Activated T-helper 2 cell treated with anti-CD3 and anti-CD28 coated beads, Interferon-gamma antibody, Interleukin-2, Interleukin-4, amounts not matched to agents 10 μg/mL and 5 μg/mL and 100 μg/mL, durations not matched to agents 14 hours and 24 hours and 36 hours (primary cell): ENCODE measurements at regions not wholly inside any gene's neighbourhood (a gene's known extent, or its start where the extent isn't known, plus 50 kb on each side); places are given as distances from the start of the nearest gene placed in this dataset.

ENCODE experiments used
- DNase-seq: peaks from one replicate; pipeline ENCODE4 v3.0.0; 2021; ENCODE audit warnings: low spot score
- H3K27ac Mint-ChIP-seq: one replicate; pipeline ENCODE4 v1.8.0; 2021; ENCODE audit warnings: mixed read lengths
- H3K27me3 Mint-ChIP-seq: one replicate; pipeline ENCODE4 v1.8.0; 2021; ENCODE audit warnings: low read depth, mixed read lengths
- H3K36me3 Mint-ChIP-seq: one replicate; pipeline ENCODE4 v1.8.0; 2021; ENCODE audit warnings: low read depth, mixed read lengths
- H3K4me1 Mint-ChIP-seq: one replicate; pipeline ENCODE4 v1.8.0; 2021; ENCODE audit warnings: low read depth, mixed read lengths
- H3K4me3 Mint-ChIP-seq: one replicate; pipeline ENCODE4 v1.8.0; 2021; ENCODE audit warnings: low read depth, mild to moderate bottlenecking, moderate library complexity, mixed read lengths
- H3K9me3 Mint-ChIP-seq: one replicate; pipeline ENCODE4 v1.8.0; 2021; ENCODE audit warnings: mixed read lengths
- intact Hi-C: fragments of 100-400 bp; cut with micrococcal nuclease; formaldehyde crosslinking; loops from one replicate; pipeline ENCODE4 v1.15.1; 2023

GRCh38 chr15:59887211-59887610 lies 116.9 kb upstream of the FOXB1 start:
- DNase-seq: no peak
- Mint-ChIP-seq H3K27ac (no peak overlapping the region), H3K27me3 (peaks cover 13% of the 10 kb centered on the region), H3K4me3 (no peak overlapping the region), H3K9me3 (no peaks in the 10 kb centered on the region), H3K36me3 (no peaks in the 10 kb centered on the region), H3K4me1 (no peaks in the 10 kb centered on the region)
- intact Hi-C loops: no loop called here

- intact Hi-C loops: no loop called here
- Mint-ChIP-seq H3K4me3 (no peak overlapping the region), H3K27ac (no peak overlapping the region), H3K4me1 (no peaks in the 10 kb centered on the region), H3K27me3 (peaks cover 12% of the 10 kb centered on the region), H3K9me3 (no peaks in the 10 kb centered on the region), H3K36me3 (no peaks in the 10 kb centered on the region)
- no peak for DNase-seq
These were observed 117.7 kb upstream of the FOXB1 start for GRCh38 chr15:59886441-59886840.

GRCh38 chr15:59885832-59886231 lies 118.3 kb upstream of the FOXB1 start:
- intact Hi-C loops: no loop called here
- DNase-seq: no peak
- Mint-ChIP-seq H3K4me3 (no peak overlapping the region), H3K9me3 (no peaks in the 10 kb centered on the region), H3K27ac (no peak overlapping the region), H3K27me3 (peaks cover 12% of the 10 kb centered on the region), H3K36me3 (no peaks in the 10 kb centered on the region), H3K4me1 (no peaks in the 10 kb centered on the region)

GRCh38 chr15:59879506-59880265 lies 124.4 kb upstream of the FOXB1 start:
- intact Hi-C loops: no loop called here
- H3K36me3 Mint-ChIP-seq: no peaks in the 10 kb centered on the region
- DNase-seq: no peak
- no peaks in the 10 kb centered on the region for H3K9me3 Mint-ChIP-seq
- no peak overlapping the region for H3K27ac Mint-ChIP-seq
- no peak overlapping the region for H3K4me3 Mint-ChIP-seq
- peaks cover 11% of the 10 kb centered on the region for H3K27me3 Mint-ChIP-seq
- no peaks in the 10 kb centered on the region for H3K4me1 Mint-ChIP-seq

- no peaks in the 10 kb centered on the region for H3K9me3 Mint-ChIP-seq
- H3K4me1 Mint-ChIP-seq: no peaks in the 10 kb centered on the region
- no peak overlapping the region for H3K4me3 Mint-ChIP-seq
- peaks cover 22% of the 10 kb centered on the region for H3K27me3 Mint-ChIP-seq
- intact Hi-C loops: no loop called here
- DNase-seq: no peak
- no peaks in the 10 kb centered on the region for H3K36me3 Mint-ChIP-seq
- H3K27ac Mint-ChIP-seq: no peak overlapping the region
These were observed 128.0 kb upstream of the FOXB1 start for GRCh38 chr15:59876140-59876539.

GRCh38 chr15:59873644-59874272 lies 130.4 kb upstream of the FOXB1 start:
- DNase-seq: no peak
- Mint-ChIP-seq H3K4me1 (no peaks in the 10 kb centered on the region), H3K9me3 (no peaks in the 10 kb centered on the region), H3K27me3 (peaks cover 20% of the 10 kb centered on the region), H3K36me3 (no peaks in the 10 kb centered on the region), H3K27ac (no peak overlapping the region), H3K4me3 (no peak overlapping the region)
- intact Hi-C loops: no loop called here

- DNase-seq: no peak
- H3K4me1 Mint-ChIP-seq: no peaks in the 10 kb centered on the region
- H3K9me3 Mint-ChIP-seq: no peaks in the 10 kb centered on the region
- H3K4me3 Mint-ChIP-seq: no peak overlapping the region
- H3K27ac Mint-ChIP-seq: no peak overlapping the region
- H3K27me3 Mint-ChIP-seq: peaks cover 15% of the 10 kb centered on the region
- H3K36me3 Mint-ChIP-seq: no peaks in the 10 kb centered on the region
- intact Hi-C loops: no loop called here
These were observed 136.8 kb upstream of the FOXB1 start for GRCh38 chr15:59867086-59867855.

GRCh38 chr15:59866642-59867041 lies 137.5 kb upstream of the FOXB1 start:
- no peak for DNase-seq
- Mint-ChIP-seq H3K27ac (no peak overlapping the region), H3K4me1 (no peaks in the 10 kb centered on the region), H3K36me3 (no peaks in the 10 kb centered on the region), H3K4me3 (no peak overlapping the region), H3K9me3 (no peaks in the 10 kb centered on the region), H3K27me3 (peaks cover 12% of the 10 kb centered on the region)
- intact Hi-C loops: no loop called here

GRCh38 chr15:59862191-59863155 lies 141.6 kb upstream of the FOXB1 start:
- no peak overlapping the region for H3K4me3 Mint-ChIP-seq
- no peaks in the 10 kb centered on the region for H3K36me3 Mint-ChIP-seq
- no peak overlapping the region for H3K27ac Mint-ChIP-seq
- intact Hi-C loops: no loop called here
- H3K9me3 Mint-ChIP-seq: no peaks in the 10 kb centered on the region
- H3K4me1 Mint-ChIP-seq: no peaks in the 10 kb centered on the region
- no peak for DNase-seq
- peaks cover 7% of the 10 kb centered on the region for H3K27me3 Mint-ChIP-seq

GRCh38 chr15:59847968-59848367 lies 156.1 kb upstream of the FOXB1 start:
- DNase-seq: no peak
- H3K4me1 Mint-ChIP-seq: no peaks in the 10 kb centered on the region
- peaks cover 15% of the 10 kb centered on the region for H3K27me3 Mint-ChIP-seq
- H3K9me3 Mint-ChIP-seq: no peaks in the 10 kb centered on the region
- intact Hi-C loops: no loop called here
- no peak overlapping the region for H3K4me3 Mint-ChIP-seq
- no peak overlapping the region for H3K27ac Mint-ChIP-seq
- H3K36me3 Mint-ChIP-seq: no peaks in the 10 kb centered on the region

GRCh38 chr15:59845942-59846499 lies 156.9 kb upstream of the BNIP2 start:
- no peaks in the 10 kb centered on the region for H3K9me3 Mint-ChIP-seq
- H3K4me1 Mint-ChIP-seq: no peaks in the 10 kb centered on the region
- DNase-seq: no peak
- no peak overlapping the region for H3K4me3 Mint-ChIP-seq
- H3K27me3 Mint-ChIP-seq: peaks cover 15% of the 10 kb centered on the region
- intact Hi-C loops: no loop called here
- H3K36me3 Mint-ChIP-seq: no peaks in the 10 kb centered on the region
- no peak overlapping the region for H3K27ac Mint-ChIP-seq

GRCh38 chr15:59843609-59844008 lies 154.5 kb upstream of the BNIP2 start:
- no peak overlapping the region for H3K4me3 Mint-ChIP-seq
- H3K27ac Mint-ChIP-seq: no peak overlapping the region
- H3K9me3 Mint-ChIP-seq: no peaks in the 10 kb centered on the region
- no peak for DNase-seq
- peaks cover 12% of the 10 kb centered on the region for H3K27me3 Mint-ChIP-seq
- intact Hi-C loops: no loop called here
- H3K36me3 Mint-ChIP-seq: no peaks in the 10 kb centered on the region
- H3K4me1 Mint-ChIP-seq: peaks cover 6% of the 10 kb centered on the region
